ENCODE measurements at regions not wholly inside any gene's neighbourhood (a gene's known extent, or its start where the extent isn't known, plus 50 kb on each side); places are given as distances from the start of the nearest gene placed in this dataset.

DNA sequence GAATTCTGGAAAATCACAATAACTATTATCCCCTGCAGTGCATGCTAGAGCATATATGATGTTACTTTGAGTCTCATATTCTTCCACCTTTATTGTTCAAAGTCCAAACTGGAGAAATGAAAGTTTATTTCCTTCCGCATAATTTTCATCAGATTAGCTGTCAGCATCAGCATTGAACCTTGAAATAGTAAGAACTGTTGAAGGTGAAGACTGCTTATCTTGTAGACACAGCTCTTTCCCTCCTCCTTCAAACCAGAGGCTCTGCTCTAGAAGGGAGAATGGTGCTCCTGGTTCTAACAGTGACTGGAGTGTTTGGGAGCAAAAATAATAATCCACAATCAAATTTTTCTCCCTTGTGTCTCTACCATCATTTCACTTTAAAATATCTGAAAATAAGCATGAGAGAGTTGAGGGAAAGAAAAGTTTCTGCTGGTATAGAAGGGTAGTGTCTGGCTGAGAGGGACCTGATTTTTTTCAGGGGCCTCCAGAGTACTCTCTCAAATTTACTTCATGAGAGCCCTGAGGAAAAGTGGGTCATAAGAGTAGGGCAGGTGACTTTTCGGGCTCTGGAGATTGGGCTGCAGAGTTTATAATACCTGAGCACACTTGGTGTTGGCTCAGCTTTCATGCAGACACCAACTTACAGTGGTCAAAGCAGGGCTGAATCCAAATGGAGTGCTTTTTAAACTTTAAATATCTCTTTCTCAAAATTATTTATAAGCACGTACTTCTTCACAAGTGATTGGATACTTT is 170.4 kb downstream of the ZDHHC21 start:
- no peak for DNase-seq (ENCODE audit: low read depth)
- TF ChIP-seq, protein P1, sequence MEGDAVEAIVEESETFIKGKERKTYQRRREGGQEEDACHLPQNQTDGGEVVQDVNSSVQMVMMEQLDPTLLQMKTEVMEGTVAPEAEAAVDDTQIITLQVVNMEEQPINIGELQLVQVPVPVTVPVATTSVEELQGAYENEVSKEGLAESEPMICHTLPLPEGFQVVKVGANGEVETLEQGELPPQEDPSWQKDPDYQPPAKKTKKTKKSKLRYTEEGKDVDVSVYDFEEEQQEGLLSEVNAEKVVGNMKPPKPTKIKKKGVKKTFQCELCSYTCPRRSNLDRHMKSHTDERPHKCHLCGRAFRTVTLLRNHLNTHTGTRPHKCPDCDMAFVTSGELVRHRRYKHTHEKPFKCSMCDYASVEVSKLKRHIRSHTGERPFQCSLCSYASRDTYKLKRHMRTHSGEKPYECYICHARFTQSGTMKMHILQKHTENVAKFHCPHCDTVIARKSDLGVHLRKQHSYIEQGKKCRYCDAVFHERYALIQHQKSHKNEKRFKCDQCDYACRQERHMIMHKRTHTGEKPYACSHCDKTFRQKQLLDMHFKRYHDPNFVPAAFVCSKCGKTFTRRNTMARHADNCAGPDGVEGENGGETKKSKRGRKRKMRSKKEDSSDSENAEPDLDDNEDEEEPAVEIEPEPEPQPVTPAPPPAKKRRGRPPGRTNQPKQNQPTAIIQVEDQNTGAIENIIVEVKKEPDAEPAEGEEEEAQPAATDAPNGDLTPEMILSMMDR (IDR thresholded peaks at IDR 0.05; ENCODE audit: insufficient read depth, low read length), result no peak

GRCh38 chr9:14520341-14520740 is 172.9 kb downstream of the ZDHHC21 start:
- no peak for DNase-seq (ENCODE audit: low read depth)
- TF ChIP-seq, protein P1 (IDR thresholded peaks at IDR 0.05; ENCODE audit: insufficient read depth, low read length), result no peak
- no peak overlapping the region for H3K4me3 ChIP-seq (ENCODE audit: low read depth, low read length)

More for the DNA sequence above, 170.4 kb downstream of the ZDHHC21 start:
- no peak overlapping the region for H3K4me3 ChIP-seq (ENCODE audit: low read depth, low read length)

- TF ChIP-seq, protein P1 (IDR thresholded peaks at IDR 0.05; ENCODE audit: insufficient read depth, low read length), result no peak
- DNase-seq (ENCODE audit: low read depth), result no peak
- H3K4me3 ChIP-seq (ENCODE audit: low read depth, low read length), result no peak overlapping the region
These were observed 175.9 kb downstream of the ZDHHC21 start for GRCh38 chr9:14517154-14517906.

DNA sequence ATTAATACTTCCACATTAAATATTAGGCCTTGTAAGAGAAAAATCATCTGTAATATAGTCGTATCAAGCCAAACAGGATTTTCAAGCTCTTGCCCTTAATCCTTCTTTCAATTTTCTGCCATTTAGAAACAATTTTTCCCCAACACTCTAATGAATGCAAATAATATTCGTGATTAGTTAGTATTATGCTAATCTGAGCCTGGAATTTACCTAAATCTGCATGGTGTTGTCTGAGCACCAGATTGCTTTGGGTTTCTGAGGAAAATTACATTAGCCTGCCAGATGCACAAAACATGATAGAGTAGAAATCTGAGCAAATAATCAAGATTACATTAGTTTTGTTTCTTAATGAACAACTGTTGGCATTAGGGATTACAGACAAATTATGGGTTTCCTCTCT is 176.6 kb downstream of the ZDHHC21 start:
- H3K4me3 ChIP-seq (ENCODE audit: low read depth, low read length), result no peak overlapping the region
- no peak for DNase-seq (ENCODE audit: low read depth)
- TF ChIP-seq, protein P1 (IDR thresholded peaks at IDR 0.05; ENCODE audit: insufficient read depth, low read length), result no peak

DNA sequence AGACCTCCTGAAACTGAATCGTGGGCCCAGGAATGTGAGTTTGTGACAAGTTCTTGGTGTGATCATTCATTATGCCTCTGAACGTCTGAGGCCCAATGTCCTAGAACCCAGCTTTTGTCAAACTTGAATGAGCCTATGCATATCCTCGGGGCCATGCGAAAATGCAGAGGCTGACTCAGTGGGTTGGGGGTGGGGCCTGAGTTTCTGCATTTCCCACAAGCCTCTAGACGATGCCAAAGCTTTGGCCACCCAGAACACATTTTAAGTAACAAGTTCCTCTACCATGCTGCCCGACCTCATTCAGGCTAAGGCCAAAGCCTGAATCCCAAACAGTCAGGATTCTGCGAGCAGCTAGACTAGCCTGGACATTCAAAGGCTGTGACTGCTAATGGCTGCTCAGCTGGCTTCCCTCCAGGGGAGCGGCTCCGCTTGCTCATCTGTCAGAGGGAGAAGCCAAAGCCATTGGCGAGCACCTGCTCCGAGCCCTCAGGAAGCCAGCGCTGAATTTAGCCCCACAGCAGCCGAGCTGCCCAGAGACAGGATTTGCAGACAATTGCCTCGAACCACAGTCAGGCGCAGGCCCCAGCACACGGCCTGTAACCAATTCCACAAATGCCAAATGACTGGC is 177.5 kb downstream of the ZDHHC21 start:
- TF ChIP-seq, protein P1 (IDR thresholded peaks at IDR 0.05; ENCODE audit: insufficient read depth, low read length), result no peak
- no peak overlapping the region for H3K4me3 ChIP-seq (ENCODE audit: low read depth, low read length)
- DNase-seq (ENCODE audit: low read depth), result no peak

DNA sequence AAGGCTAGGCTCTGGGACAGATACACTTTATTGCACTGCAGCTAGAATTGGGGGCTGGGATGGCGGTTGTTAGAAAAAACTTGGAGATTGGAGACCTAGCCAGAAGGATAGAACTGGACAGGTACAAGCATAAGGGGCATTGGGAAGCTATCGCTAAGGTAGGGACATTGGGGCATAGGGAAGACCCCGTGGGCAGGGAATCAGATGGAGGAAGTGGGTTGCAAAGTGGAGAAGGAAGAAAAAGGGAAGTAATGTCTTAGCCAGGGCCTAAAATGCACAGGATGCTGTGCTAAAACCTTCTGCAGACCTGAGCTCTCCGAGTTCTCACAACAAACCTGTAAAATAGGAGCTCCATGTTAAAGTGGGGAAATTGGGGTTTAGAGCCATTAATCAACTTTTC is 178.2 kb downstream of the ZDHHC21 start:
- H3K4me3 ChIP-seq (ENCODE audit: low read depth, low read length), result no peak overlapping the region
- no peak for DNase-seq (ENCODE audit: low read depth)
- TF ChIP-seq, protein P1 (IDR thresholded peaks at IDR 0.05; ENCODE audit: insufficient read depth, low read length), result no peak
